D341Med (cell line): ENCODE measurements at regions not wholly inside any gene's neighbourhood (a gene's known extent, or its start where the extent isn't known, plus 50 kb on each side); places are given as distances from the start of the nearest gene placed in this dataset.

Experiments
- DNase-seq: peaks from one replicate; pipeline ENCODE4 v3.0.0; 2012; ENCODE audit warnings: low spot score

DNA sequence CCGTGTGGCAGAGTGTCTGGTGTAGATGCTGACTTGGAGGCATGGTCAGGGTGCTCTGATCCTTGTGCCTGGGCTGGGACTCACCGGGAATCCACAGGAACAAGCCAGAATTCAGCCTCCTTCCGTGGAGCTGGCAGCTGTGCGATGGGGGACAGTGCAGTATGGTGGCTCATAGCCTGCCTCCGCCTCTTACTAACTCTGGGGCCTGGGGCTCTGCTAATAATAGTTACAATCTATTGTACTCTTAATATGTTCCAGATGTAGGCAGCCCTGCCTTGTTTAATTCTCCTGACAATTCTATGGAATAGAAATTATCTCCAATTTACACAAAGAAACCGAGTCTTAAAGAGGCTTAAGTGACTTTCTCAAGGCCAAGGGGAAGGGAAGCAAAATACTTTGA, 77.6 kb downstream of the PCDH1 start:
- no peak for DNase-seq

DNA sequence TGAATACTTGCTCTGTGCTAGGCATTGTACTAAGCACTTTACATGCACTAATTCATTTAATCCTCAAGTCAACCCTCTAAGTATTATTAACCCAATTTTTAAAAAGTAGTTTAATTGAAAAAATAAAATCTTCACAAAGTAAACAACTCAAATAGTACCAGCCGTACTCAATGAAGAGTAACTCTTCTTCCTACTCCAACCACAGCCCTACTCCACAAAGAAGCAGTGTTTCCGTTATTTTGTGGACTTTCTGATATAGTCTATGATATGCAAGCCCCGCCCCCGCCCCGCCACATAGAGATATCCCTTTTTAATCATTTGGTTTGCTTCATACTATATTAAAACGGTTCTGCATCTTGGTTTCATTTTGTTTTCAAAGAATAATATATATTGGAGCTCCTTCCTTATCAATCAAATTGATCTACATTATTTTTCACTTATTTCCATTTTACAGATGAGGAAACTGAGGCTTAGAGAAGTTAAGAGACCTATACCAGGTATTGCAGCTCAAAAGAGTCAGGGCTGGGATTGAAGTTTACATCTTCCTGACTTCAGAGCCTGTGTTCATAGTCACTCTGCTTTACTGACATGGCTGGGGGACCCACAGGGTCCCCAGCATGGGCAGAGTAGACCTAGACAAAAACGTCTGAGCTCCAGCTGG, 78.6 kb downstream of the PCDH1 start:
- DNase-seq: no peak

DNA sequence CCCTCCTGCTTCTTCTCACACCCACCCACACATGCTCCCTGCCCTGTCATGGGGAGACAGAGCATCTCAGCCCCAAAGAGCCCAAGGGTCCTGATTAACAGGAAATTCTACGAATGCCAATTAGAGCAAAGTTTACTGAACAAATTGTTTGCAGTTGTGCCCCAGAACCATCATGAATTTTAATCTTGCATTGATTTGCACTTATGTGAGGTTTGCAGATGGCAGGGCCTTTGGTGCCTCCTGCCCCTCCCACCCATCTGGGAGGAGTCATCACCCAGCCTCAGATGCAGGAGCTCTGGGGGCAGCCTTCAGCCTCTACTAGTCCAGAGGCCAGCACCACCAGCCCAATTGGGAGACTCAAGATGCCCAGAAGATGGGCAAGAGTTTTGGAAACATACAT, 80.8 kb downstream of the PCDH1 start:
- no peak for DNase-seq

DNA sequence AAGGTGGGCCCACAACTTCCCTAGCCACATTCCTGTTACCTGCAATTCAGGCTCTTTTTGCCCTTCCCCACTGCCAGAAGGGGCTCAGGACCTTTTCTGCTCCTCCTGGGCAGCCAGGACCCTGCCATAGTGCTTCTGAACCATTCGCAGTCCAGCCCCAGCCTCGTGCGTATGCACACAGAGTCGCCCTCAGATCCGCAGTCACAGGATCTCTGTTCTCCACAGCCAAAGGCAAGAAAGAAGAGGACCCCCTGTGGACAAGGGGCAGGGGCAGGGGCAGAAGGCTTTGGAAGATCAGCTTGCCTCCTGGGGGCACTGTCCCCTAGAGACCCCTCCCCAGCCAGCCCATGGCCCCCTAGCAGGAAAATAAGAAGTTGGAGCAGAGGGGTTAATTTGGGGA, 82.8 kb downstream of the PCDH1 start:
- DNase-seq: no peak

DNA sequence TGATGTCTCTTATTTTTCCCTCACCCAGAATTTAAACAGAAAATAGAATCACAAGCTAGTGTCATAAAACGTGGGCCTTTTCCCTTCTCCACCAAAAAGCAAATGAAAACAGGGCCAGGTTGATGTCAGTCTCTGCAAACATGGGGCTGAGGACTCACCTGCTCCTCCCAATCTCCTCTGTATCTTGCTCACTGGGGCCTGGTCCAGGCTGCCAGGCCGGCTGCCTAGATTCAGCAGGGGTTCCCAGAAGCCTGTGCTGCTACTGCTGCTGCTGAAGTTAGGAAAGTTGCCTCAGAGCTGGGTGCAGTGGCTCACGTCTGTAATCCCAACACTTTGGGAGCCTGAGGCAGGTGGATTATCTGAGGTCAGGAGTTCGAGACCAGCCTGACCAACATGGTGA, 84.3 kb downstream of the PCDH1 start:
- no peak for DNase-seq

DNA sequence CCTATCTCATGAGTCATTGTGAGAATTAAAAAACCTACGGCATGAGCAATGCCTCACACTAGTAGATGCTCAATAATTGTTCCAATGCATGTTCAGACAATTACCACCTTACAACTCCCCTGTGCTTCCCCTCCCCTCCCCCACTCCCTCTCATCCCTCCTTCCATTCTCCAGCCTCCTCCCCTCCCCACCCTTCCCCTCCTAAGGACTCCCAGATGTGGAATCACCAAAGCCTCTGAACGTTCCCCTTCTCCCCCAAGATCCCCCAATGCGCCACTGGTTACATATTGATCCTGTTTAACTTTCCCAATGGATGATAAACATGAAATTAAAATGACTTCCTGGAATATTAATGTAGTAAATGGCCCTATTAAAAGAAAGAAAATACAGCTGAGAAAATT, 84.8 kb downstream of the PCDH1 start:
- no peak for DNase-seq

DNA sequence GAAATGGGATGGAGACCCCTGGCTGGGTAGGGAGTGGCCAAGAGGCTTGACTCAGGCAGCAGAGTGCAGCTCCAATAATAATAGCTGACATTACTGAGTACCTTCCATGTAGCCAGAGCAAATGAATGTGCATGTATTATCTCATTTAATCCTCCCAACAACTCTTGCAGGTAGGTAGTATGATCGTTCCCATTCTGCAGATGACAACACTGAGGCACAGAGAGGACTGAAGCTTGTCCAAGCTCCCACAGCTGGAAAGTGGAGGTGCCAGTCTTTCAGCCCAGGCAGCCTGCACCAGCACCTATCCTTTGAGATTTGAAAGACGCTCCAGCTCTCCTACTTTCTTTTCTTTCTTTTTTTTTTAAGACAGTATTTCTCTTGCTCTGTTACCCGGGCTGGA, 87.6 kb downstream of the PCDH1 start:
- DNase-seq: no peak

DNA sequence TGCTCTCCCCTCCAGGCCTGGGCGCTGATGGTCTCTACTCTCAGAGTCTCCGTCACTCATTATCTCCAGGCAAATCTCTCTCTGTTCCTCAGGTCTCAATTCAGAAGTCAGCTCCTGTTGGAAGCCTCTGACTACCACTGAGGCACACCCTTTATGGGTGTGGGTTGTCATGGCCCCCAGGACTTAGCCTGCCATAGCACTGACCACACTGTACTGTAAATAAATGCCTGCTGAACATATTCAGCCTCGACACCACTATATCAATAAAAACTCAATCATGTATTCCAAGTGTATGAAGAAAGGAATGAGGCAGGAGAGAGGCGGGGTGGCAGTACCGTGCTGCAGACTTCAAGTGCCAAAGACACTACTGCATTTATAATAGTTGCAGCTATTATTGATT, 88.9 kb downstream of the PCDH1 start:
- DNase-seq: no peak

DNA sequence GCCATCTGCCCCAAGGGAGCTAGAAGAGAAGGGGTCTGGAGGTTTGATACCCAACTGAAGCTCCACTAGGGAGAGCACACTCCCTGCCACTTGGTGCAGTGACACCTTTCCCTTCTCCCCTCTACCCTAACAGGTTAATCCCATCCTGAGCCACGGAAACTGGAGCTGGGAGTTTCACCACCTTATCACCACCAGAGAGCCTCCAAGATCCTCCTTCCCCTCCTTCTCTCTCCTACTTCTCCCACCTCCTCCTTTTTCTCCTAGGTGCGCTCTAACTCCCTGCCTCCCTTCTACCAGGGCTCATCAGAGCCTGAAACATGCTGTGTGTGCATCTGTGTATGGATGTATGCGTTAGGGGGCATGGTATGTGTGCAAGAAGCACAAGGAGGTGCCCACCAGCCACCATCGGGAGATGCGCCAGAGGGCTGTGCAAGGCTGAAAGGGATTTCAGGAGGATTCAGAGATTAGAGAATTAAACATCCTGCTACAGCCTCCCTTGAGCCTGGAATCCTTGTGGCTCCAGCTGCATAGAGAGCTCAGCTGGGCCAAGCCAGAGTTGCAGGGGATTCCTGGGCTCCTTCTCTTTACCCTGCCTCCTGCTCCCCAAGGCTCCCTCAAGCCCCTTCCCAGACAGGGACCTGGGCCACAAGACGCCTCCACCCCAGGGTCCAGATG, 89.8 kb downstream of the PCDH1 start:
- peak; percentile 74 for DNase-seq

DNA sequence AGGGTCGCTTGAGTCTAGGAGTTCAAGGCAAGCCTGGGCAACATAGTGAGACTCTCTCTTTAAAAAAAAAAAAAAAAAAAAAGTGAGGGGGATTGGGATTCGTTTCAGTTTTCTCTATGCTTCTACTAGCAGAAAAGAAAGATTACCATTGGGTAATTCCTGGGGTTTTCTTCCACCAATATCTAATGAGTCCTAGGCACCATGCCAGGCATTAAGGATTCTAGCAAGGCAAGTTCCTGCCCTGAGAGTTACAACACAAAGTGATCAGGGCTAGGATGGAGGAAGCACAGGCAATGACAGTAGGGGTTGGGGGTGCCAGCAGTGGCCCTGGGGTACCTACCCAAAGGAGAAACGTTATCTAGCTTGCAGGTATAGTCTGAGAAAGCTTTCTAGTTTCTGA, 90.8 kb downstream of the PCDH1 start:
- DNase-seq: no peak

DNA sequence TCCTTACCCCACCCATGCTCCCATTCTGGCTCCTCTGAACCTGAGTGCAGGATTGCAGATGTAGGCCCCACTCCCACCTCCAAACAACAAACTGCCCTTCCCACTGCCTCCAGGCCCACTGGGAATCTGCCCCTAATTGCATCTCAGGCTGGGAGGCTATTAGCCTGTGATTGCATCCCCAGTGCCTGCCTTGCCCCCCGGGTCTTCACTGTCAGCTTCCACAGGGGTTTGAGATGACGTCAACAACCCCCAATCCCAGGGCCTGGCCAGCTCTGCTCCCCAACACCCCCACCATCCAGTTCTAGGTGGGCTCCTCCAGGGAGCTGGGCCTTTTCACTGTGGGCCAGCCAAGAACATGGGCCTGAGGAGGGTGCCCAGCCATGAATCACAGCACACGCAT, 91.5 kb downstream of the PCDH1 start:
- DNase-seq: no peak

DNA sequence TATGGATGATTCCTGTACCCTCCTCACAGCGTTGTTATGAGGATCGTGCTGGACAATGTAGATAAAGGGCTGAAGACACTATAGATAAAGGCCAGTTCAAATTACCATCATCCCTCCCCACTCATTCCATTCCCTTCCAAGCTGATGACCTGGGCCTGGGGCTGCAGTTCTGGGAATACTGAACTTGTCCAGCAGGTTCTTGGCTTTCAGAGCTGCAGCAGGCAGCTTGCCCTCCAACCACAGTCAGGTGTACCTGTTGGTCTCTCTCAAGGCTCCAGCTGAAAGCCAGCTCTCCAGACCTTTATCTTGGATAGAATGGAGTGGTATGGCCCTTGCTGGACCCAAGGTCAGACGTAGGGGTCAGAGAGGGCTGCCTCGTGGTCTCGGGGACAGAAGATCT, 92.5 kb downstream of the PCDH1 start:
- no peak for DNase-seq

DNA sequence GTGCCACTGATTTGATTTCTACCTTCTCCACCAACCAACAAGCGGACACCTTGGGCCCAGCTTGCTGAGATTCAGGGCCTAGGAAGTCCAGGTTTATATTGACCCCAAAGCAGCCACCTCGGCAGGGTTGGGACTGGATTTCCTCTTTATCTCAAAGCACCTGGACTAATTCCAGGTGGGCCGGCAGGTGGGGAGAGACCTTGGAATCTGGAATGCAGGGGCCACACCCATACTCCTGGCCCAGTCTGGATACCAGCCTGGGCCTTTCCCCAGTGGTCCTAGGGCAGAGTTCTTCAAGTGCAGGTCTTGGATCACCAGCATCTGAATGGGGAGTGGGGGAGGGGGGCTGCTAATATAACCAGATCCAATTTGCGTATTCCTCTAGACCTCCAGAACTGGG, 93.1 kb downstream of the PCDH1 start:
- no peak for DNase-seq

DNA sequence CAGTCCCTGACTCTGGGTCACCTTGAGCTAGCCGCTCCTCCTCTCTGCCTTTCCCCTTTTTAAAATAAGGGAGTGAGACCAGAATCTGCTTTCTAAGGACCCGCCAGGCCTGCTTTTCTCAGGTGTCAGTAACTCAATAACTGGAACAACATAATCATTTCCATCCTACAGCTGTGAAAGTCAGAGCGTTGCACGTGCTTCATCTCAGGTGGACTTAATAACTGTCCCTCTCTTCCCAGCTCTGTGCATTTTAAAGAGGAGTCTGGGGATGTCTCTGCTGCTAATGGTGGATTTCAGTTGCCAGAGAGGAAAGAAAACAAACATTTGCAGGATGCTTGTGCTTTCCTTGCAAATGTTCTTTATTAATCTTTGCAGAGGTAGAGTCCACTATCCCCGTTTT, 93.7 kb downstream of the PCDH1 start:
- no peak for DNase-seq

DNA sequence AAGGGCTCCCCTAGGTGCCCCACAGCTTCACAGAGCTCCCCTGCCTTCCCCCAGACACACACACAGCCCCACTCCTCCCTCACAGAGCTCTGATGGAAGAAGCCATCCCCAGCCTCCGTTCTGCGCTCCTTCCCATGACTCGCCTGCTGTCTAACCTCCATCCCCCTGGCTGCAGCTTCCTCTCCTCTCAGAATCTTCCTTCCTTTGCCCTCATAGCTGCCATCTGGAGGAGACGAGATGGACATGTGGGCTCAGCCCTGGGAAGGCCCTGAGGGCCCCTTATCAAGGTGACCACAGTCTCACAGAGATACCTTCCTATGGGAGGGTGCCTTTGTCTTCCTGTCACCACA, 94.3 kb downstream of the PCDH1 start:
- no peak for DNase-seq

DNA sequence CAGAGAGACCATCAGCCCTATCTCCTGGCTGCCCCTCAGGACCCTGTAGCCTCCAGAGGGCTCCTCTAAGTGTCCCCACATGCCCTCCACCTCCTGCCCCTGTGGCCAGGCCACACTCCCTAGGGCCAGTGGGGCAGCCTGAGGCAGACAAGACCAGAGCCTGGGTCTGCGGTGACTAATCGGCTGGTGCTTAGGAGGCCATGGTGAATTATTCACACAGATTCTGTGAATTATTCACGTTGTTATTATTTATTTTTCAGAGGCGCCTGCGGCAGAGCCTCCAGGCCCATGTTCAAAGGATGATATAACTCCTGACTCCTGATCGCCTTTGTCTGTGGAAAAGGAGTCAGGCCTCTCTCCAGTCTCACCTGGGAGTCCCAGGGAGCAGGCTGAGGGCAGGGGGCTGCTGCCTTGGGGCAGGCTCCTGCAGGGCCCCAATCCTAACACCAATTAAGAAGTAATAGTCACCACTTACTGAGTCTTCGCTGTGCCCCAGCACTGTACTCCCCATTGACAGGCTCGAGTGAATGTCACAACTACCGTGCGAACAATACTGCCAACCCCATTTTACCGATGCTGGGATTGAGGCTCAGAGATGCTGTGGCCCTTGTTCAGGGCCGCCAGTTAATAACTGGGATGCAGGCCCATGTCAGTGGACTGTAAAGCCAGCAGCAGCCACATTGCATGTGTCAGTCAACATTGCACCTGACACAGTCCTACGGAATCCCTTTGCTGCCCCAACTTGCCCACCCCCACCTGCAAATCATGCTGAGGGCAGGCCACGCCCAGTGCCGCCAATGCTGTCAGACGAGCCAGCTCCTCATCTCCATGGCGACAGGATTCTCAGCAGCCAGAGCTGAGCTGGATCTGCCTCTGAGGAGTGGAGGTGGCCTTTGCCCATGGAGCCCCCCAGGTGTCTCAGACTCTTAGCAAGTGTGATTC, 94.9 kb downstream of the PCDH1 start:
- DNase-seq: no peak

DNA sequence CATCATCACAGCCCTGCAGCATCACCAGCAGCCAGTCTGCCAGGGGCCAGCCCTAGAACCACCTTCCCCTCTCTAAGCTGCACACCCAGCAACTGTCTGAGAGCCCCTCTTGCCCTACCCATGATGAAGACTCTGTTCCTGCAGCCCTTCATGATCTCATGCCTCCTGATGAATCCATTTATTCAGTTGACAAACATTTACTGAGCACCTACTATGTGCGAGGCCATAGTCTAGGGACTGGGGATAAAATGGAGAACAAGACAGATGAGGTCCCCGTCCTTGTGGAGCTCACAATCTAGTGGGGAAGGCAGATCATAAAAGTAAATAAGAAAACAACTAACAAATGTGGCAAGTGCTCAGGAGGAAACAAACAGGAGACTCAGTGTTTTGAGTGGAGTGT, 96.3 kb downstream of the PCDH1 start:
- no peak for DNase-seq

DNA sequence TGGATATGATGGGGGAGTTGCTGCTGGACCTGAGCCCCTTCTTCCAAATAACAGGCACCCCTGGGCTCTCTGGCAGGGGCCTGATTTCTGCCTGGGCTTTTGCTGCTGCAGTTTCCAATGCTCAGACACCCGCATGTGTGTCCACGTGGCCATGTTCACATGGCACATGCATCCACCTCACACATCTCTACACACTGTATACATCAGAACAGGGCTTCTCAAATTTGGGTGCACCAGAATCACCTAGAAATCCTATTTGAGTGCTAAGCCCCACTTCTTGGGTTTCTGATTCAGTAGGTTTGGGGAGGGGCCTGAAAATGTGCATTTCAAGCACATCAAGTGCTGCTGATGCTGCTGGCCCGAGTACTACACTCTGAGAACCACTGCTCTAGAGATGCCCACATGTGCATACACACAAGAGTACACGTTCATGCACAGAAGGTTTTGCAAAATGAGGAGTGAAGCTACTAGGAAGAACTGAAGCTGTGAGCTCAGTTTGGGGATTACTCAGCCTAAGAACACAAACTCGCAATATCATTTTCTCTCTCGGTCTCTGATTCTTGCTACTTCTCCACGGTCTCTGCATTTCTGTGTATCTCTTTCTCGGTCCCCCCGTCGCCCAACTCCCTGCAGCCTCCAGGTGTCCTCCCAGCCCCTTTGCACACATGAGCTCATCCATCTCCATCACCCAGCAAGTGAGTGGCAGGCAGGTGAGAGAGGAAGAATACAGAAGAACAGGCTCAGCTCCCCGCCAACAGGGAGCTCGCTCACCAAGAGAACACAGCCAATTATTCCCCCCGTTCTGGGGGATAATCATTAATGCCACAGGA, 97.0 kb downstream of the PCDH1 start:
- DNase-seq: no peak

DNA sequence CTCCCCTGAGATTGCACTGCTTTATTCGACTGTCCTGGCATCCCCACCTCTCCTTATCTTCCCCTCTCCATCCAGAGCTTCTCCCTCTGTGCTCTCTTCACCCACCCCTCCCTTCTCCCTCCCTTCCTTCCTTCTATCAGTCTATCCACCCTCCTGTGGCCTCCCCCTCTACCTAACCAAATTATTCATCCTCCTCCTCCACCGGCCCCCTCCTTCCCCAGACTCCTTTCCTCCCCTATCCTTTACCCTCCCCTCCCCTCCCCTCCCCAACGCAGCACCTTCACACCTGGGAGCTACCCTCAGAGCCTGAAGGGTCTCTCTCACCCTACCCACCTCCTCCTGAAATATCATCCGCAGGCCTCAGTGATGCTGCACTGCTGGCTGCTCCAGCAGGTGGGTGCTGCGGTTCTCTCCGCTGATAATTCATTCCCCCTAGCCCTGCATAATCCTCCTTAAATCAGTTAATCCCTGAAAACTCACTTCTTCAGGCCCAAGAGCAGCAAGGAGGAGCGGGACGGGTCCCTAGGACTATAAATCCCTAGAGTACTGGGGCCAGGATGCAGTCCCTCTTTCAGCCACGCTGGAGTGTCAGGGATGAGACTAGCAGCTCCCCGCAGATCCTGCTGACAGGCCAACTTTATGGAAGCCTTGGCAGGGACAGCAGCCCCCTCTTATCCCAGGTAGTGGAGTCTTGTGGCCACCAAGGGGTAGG, 97.8 kb downstream of the PCDH1 start:
- DNase-seq: peak; percentile 74

DNA sequence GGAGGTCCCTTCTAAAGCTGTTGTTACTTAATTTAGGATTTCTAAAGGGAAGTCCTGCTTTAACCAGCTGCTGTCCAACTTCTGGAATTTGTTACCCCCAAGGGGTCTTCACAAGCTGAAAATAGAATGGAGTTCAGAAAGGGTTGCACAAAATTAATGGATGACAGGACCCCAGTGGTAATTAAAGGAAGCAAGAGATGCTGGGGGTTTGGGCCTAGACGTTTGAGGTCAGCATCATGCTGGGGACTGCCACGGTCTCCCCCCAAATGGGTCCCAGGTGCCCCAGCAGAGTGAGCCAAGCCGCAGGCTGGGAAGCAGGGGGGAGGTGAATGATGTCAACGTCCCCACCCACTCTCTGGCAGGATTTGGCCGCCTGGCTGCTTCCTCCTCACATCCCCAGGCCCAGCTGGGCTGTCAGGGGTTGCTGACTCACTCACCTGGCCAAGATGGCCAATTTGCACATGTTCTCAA, 97.5 kb upstream of the ARAP3 start:
- no peak for DNase-seq

DNA sequence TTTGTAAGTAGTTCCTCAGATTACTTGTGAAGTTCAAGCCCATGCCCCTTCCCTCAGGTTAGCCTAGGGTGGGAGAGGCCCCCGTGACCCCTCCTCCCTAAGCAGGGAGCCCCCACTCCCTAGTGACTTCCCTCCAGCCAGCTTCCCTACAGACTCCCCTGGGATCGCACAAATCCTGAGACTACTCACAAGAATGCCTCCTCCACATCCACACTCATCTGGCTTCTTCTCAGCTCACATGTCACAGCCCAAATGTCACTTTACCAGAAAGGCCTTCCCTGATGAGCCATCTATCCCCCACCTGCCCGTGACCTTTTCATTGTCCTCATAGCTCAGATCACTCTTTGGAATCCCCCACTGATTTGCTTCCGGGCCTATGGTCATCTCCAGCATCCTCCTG, 96.7 kb upstream of the ARAP3 start:
- no peak for DNase-seq

DNA sequence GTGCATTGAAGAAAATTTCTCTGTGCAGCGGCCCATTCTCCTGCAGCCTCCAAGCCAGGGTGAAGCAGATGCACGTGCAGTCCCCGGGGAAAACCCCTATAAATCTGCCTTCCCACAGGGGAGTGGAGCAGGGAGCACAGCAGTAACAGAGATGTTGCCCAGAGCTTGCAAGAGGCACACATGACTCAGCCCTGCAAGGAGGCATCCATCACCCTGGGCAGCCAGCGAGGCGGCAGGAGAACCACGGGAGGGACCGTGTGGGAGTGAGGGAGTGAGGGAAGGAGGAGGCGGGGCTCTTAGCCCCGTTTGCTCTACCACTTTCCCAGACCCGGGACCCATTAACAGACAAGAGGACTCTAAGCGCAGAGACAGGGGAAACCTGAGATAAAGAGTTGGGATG, 96.2 kb upstream of the ARAP3 start:
- DNase-seq: peak; percentile 74
